PC-3 (cell line): ENCODE measurements at regions not wholly inside any gene's neighbourhood (a gene's known extent, or its start where the extent isn't known, plus 50 kb on each side); places are given as distances from the start of the nearest gene placed in this dataset.

Experiments used
- ATAC-seq: fragments of 200-7000 bp; cut with Tn5 transposase; 2 replicates; pipeline ENCODE4 v1.9.1; 2020; ENCODE audit warnings: mild to moderate bottlenecking, moderate library complexity
- BruUV-seq: library from RNA; stranded (reverse); fragments of 400-500 nt; replicated peaks from 2 replicates; lab custom pipeline; 2021; lab: Mats Ljungman, UMichigan
- CTCF ChIA-PET: fragments of 300-600 bp; sonication (Branson Sonifier 250); formaldehyde crosslinking; loops from one replicate; lab custom pipeline; 2022; ENCODE audit warnings: antibody characterized with exemption; lab: Charles Lee
- POLR2A ChIA-PET: fragments of 300-600 bp; sonication (Branson Sonifier 250); formaldehyde crosslinking; loops from one replicate; lab custom pipeline; 2022; ENCODE audit warnings: antibody characterized with exemption; ENCODE audit not compliant: unreplicated experiment; lab: Charles Lee
- DNase-seq: peaks from one replicate; pipeline ENCODE4 v3.0.0-alpha.2; 2015
- H2AFZ ChIP-seq: fragments of 300-600 bp; sonication (generic); 2 replicates; pipeline ENCODE4 v1.6.0; 2016; ENCODE audit warnings: antibody characterized with exemption, low read length
- H3F3A ChIP-seq: fragments of 300-600 bp; sonication (generic); one replicate; pipeline ENCODE4 v1.6.0; 2017; ENCODE audit warnings: antibody characterized with exemption, low read length, control low read depth, mild to moderate bottlenecking; ENCODE audit not compliant: unreplicated experiment
- H3K27ac ChIP-seq: fragments of 300-600 bp; sonication (generic); 2 replicates; pipeline ENCODE4 v1.5.1; 2016; ENCODE audit warnings: mild to moderate bottlenecking, low read length
- H3K27me3 ChIP-seq: fragments of 300-600 bp; sonication (generic); 2 replicates; pipeline ENCODE4 v1.6.1; 2016; ENCODE audit warnings: low read length, mixed read lengths
- H3K36me3 ChIP-seq: fragments of 300-600 bp; sonication (generic); 2 replicates; pipeline ENCODE4 v1.6.1; 2016; ENCODE audit warnings: low read depth, mixed run types, low read length, mixed read lengths
- H3K4me1 ChIP-seq: fragments of 300-600 bp; sonication (generic); 2 replicates; pipeline ENCODE4 v1.5.1; 2016; ENCODE audit warnings: low read length; ENCODE audit not compliant: insufficient read depth
- H3K4me2 ChIP-seq: fragments of 300-600 bp; sonication (generic); 2 replicates; pipeline ENCODE4 v1.6.0; 2016; ENCODE audit warnings: low read length
- H3K4me3 ChIP-seq: fragments of 300-600 bp; sonication (generic); 2 replicates; pipeline ENCODE4 v1.5.1; 2016; ENCODE audit warnings: mild to moderate bottlenecking, low read length, mixed read lengths
- H3K79me2 ChIP-seq: fragments of 300-600 bp; sonication (generic); 2 replicates; pipeline ENCODE4 v1.6.1; 2017; ENCODE audit warnings: low read length, mixed read lengths
- H3K9ac ChIP-seq: fragments of 300-600 bp; sonication (generic); 2 replicates; pipeline ENCODE4 v1.6.0; 2016; ENCODE audit warnings: mild to moderate bottlenecking, low read length
- H3K9me2 ChIP-seq: fragments of 300-600 bp; sonication (generic); replicated peaks from 2 replicates; pipeline ENCODE4 v1.6.1; 2016; ENCODE audit warnings: mixed run types, low read length, mixed read lengths
- H3K9me3 ChIP-seq: fragments of 300-600 bp; sonication (generic); 2 replicates; pipeline ENCODE4 v1.6.1; 2016; ENCODE audit warnings: low read length, mixed read lengths
- H4K20me1 ChIP-seq: fragments of 300-600 bp; sonication (generic); 2 replicates; pipeline ENCODE4 v1.6.1; 2016; ENCODE audit warnings: low read length, mixed read lengths
- EZH2 ChIP-seq: fragments of 300-600 bp; sonication (generic); IDR thresholded peaks from one replicate; pipeline ENCODE4 v1.6.1; 2017; ENCODE audit warnings: antibody characterized with exemption, mild to moderate bottlenecking, low read length; ENCODE audit not compliant: unreplicated experiment
- EZH2phosphoT487 ChIP-seq: fragments of 300-600 bp; sonication (generic); IDR thresholded peaks from 2 replicates; pipeline ENCODE4 v1.6.1; 2018; ENCODE audit warnings: mild to moderate bottlenecking, antibody characterized with exemption, low read length, borderline replicate concordance
- intact Hi-C: fragments of 100-400 bp; cut with micrococcal nuclease; formaldehyde crosslinking; loops from 2 replicates; pipeline ENCODE4 v1.9.0; 2023
- TF ChIP-seq, protein P1 (sequence below): fragments of 300-600 bp; sonication (generic); conservative IDR thresholded peaks from 2 replicates; pipeline ENCODE4 v1.5.1; 2017; ENCODE audit warnings: antibody characterized with exemption, low read depth, mild to moderate bottlenecking, low read length

DNA sequence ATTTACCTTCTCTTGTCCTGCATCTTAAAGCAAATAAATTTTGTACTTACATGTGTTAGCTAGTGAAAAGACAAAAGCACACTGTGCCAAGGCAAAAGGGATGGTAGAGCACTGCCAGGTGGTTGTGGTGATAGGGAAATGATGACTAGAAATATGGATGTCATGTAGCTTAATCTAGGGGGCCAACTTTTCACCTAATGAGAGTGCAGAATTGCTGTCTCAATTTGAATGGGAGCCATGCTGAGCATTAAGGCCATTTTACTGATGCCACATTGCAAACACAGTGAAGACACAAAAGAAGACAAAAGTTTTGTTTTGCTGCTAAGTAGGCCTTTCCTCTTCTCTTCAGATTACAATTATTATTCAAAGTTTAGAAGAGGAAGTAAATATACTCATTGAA is 274.7 kb downstream of the PDCD6IP start:
- Histone ChIP-seq H2AFZ (no peak overlapping the region), H3K9ac (no peak overlapping the region), H3K36me3 (no peaks in the 10 kb centered on the region), H4K20me1 (no peaks in the 10 kb centered on the region), H3K79me2 (no peaks in the 10 kb centered on the region), H3K27ac (no peak overlapping the region), H3K4me3 (no peak overlapping the region), H3K4me2 (no peak overlapping the region), H3K4me1 (no peaks in the 10 kb centered on the region), H3K9me3 (no peaks in the 10 kb centered on the region), H3F3A (no peaks in the 10 kb centered on the region), H3K27me3 (peaks cover 18% of the 10 kb centered on the region; the same call in 1 of the 2 replicates), H3K9me2 (no peaks in the 10 kb centered on the region)
- no peak for TF ChIP-seq EZH2phosphoT487
- TF ChIP-seq EZH2: no peak
- TF ChIP-seq, protein P1, sequence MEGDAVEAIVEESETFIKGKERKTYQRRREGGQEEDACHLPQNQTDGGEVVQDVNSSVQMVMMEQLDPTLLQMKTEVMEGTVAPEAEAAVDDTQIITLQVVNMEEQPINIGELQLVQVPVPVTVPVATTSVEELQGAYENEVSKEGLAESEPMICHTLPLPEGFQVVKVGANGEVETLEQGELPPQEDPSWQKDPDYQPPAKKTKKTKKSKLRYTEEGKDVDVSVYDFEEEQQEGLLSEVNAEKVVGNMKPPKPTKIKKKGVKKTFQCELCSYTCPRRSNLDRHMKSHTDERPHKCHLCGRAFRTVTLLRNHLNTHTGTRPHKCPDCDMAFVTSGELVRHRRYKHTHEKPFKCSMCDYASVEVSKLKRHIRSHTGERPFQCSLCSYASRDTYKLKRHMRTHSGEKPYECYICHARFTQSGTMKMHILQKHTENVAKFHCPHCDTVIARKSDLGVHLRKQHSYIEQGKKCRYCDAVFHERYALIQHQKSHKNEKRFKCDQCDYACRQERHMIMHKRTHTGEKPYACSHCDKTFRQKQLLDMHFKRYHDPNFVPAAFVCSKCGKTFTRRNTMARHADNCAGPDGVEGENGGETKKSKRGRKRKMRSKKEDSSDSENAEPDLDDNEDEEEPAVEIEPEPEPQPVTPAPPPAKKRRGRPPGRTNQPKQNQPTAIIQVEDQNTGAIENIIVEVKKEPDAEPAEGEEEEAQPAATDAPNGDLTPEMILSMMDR: no peak
- POLR2A ChIA-PET: no interaction called here
- DNase-seq (no peak), ATAC-seq (no peak)
- intact Hi-C loops: no loop called here
- no TSS peak for BruUV-seq
- CTCF ChIA-PET: no interaction called here

GRCh38 chr3:34073961-34074360 is 275.5 kb downstream of the PDCD6IP start:
- no peak for DNase-seq
- Histone ChIP-seq H3K27ac (no peak overlapping the region), H3K4me2 (no peak overlapping the region), H3K36me3 (no peaks in the 10 kb centered on the region), H3K9me2 (no peaks in the 10 kb centered on the region), H3K27me3 (peaks cover 14% of the 10 kb centered on the region; the same call in 1 of the 2 replicates), H4K20me1 (no peaks in the 10 kb centered on the region), H2AFZ (no peak overlapping the region), H3F3A (no peaks in the 10 kb centered on the region), H3K9ac (no peak overlapping the region), H3K9me3 (no peaks in the 10 kb centered on the region), H3K4me1 (no peaks in the 10 kb centered on the region), H3K79me2 (no peaks in the 10 kb centered on the region), H3K4me3 (no peak overlapping the region)
- ChIA-PET CTCF (no interaction called here), POLR2A (no interaction called here)
- BruUV-seq: no TSS peak
- no peak for ATAC-seq
- TF ChIP-seq EZH2: no peak
- TF ChIP-seq, protein P1: no peak
- TF ChIP-seq EZH2phosphoT487: no peak
- intact Hi-C loops: no loop called here

DNA sequence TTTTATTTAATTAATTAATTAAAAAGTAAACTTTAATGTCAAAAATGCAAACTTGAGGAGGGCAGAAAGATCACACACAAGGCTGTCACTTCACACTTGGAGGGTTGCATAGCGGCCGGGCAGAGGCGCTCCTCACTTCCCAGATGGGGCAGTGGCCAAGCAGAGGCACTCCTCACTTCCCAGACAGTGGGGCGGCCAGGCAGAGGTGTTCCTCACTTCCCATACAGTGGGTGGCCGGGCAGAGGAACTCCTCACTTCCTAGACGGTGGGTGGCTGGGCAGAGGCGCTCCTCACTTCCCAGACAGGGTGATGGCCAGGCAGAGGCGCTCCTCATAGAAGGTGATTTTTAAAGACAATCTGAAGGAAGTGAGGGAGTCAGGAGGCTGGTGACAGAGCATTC is 277.5 kb downstream of the PDCD6IP start:
- H2AFZ ChIP-seq: no peak overlapping the region

More for the DNA sequence above, 277.5 kb downstream of the PDCD6IP start:
- intact Hi-C loops: no loop called here
- no TSS peak for BruUV-seq
- no peaks in the 10 kb centered on the region for H3F3A ChIP-seq
- ChIA-PET POLR2A (no interaction called here), CTCF (no interaction called here)
- no peaks in the 10 kb centered on the region for H3K4me1 ChIP-seq
- no peaks in the 10 kb centered on the region for H3K36me3 ChIP-seq
- H3K9me2 ChIP-seq: no peaks in the 10 kb centered on the region
- H3K4me2 ChIP-seq: no peak overlapping the region
- no peak overlapping the region for H3K9ac ChIP-seq
- ATAC-seq: no peak
- H3K79me2 ChIP-seq: no peaks in the 10 kb centered on the region
- DNase-seq: no peak
- H4K20me1 ChIP-seq: no peaks in the 10 kb centered on the region
- H3K9me3 ChIP-seq: no peaks in the 10 kb centered on the region
- TF ChIP-seq EZH2 (no peak), EZH2phosphoT487 (no peak)
- TF ChIP-seq, protein P1: no peak
- H3K4me3 ChIP-seq: no peak overlapping the region
- H3K27me3 ChIP-seq: peaks cover 14% of the 10 kb centered on the region; the same call in 1 of the 2 replicates
- no peak overlapping the region for H3K27ac ChIP-seq
